Ishikawa (cell line): ENCODE measurements at regions not wholly inside any gene's neighbourhood (a gene's known extent, or its start where the extent isn't known, plus 50 kb on each side); places are given as distances from the start of the nearest gene placed in this dataset.

Experiments used
- CEBPB ChIP-seq: IDR thresholded peaks from 2 replicates; pipeline ENCODE4 v1.6.1; 2012
- CREB1 ChIP-seq: IDR thresholded peaks from 2 replicates; pipeline ENCODE4 v1.6.1; 2012; ENCODE audit warnings: low read depth
- EP300 ChIP-seq: IDR thresholded peaks from 2 replicates; pipeline ENCODE4 v1.6.1; 2012; ENCODE audit warnings: borderline replicate concordance
- FOXM1 ChIP-seq: IDR thresholded peaks from 2 replicates; pipeline ENCODE4 v1.6.1; 2012; ENCODE audit warnings: low read depth, borderline replicate concordance
- NFIC ChIP-seq: IDR thresholded peaks from 2 replicates; pipeline ENCODE4 v1.6.1; 2012
- TAF1 ChIP-seq: IDR thresholded peaks from 2 replicates; pipeline ENCODE4 v1.6.1; 2012; ENCODE audit warnings: low read depth, mild to moderate bottlenecking
- TCF12 ChIP-seq: IDR thresholded peaks from 2 replicates; pipeline ENCODE4 v1.6.1; 2012; ENCODE audit warnings: low read depth
- USF1 ChIP-seq: IDR thresholded peaks from 2 replicates; pipeline ENCODE4 v1.6.1; 2012
- YY1 ChIP-seq: IDR thresholded peaks from 2 replicates; pipeline ENCODE4 v1.6.1; 2012; ENCODE audit warnings: low read depth
- ZBTB7A ChIP-seq: IDR thresholded peaks from 2 replicates; pipeline ENCODE4 v1.6.1; 2012; ENCODE audit warnings: low read depth
- TF ChIP-seq, protein P1 (sequence below): IDR thresholded peaks from 2 replicates; pipeline ENCODE4 v1.6.1; 2012; ENCODE audit warnings: low read depth, mild to moderate bottlenecking
- TF ChIP-seq, protein P2 (sequence below): IDR thresholded peaks from 2 replicates; pipeline ENCODE4 v1.6.1; 2012

- TF ChIP-seq, protein P1, sequence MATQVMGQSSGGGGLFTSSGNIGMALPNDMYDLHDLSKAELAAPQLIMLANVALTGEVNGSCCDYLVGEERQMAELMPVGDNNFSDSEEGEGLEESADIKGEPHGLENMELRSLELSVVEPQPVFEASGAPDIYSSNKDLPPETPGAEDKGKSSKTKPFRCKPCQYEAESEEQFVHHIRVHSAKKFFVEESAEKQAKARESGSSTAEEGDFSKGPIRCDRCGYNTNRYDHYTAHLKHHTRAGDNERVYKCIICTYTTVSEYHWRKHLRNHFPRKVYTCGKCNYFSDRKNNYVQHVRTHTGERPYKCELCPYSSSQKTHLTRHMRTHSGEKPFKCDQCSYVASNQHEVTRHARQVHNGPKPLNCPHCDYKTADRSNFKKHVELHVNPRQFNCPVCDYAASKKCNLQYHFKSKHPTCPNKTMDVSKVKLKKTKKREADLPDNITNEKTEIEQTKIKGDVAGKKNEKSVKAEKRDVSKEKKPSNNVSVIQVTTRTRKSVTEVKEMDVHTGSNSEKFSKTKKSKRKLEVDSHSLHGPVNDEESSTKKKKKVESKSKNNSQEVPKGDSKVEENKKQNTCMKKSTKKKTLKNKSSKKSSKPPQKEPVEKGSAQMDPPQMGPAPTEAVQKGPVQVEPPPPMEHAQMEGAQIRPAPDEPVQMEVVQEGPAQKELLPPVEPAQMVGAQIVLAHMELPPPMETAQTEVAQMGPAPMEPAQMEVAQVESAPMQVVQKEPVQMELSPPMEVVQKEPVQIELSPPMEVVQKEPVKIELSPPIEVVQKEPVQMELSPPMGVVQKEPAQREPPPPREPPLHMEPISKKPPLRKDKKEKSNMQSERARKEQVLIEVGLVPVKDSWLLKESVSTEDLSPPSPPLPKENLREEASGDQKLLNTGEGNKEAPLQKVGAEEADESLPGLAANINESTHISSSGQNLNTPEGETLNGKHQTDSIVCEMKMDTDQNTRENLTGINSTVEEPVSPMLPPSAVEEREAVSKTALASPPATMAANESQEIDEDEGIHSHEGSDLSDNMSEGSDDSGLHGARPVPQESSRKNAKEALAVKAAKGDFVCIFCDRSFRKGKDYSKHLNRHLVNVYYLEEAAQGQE: no peak
- TF ChIP-seq CREB1: no peak
- TF ChIP-seq EP300: no peak
- no peak for TF ChIP-seq FOXM1
- no peak for TF ChIP-seq NFIC
- no peak for TF ChIP-seq TAF1
- no peak for TF ChIP-seq ZBTB7A
- TF ChIP-seq YY1: no peak
- TF ChIP-seq, protein P2, sequence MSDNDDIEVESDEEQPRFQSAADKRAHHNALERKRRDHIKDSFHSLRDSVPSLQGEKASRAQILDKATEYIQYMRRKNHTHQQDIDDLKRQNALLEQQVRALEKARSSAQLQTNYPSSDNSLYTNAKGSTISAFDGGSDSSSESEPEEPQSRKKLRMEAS: no peak
- no peak for TF ChIP-seq USF1
- TF ChIP-seq CEBPB: no peak
- no peak for TF ChIP-seq TCF12
These were observed 541.2 kb upstream of the SMIM31 start for GRCh38 chr4:164212714-164213113.
